ENCODE measurements at regions not wholly inside any gene's neighbourhood (a gene's known extent, or its start where the extent isn't known, plus 50 kb on each side); places are given as distances from the start of the nearest gene placed in this dataset.

- TF ChIP-seq, protein P1, sequence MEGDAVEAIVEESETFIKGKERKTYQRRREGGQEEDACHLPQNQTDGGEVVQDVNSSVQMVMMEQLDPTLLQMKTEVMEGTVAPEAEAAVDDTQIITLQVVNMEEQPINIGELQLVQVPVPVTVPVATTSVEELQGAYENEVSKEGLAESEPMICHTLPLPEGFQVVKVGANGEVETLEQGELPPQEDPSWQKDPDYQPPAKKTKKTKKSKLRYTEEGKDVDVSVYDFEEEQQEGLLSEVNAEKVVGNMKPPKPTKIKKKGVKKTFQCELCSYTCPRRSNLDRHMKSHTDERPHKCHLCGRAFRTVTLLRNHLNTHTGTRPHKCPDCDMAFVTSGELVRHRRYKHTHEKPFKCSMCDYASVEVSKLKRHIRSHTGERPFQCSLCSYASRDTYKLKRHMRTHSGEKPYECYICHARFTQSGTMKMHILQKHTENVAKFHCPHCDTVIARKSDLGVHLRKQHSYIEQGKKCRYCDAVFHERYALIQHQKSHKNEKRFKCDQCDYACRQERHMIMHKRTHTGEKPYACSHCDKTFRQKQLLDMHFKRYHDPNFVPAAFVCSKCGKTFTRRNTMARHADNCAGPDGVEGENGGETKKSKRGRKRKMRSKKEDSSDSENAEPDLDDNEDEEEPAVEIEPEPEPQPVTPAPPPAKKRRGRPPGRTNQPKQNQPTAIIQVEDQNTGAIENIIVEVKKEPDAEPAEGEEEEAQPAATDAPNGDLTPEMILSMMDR (IDR thresholded peaks at IDR 0.05 in 8 of 11, conservative IDR thresholded peaks at IDR 0.05 in 3 of 11): no peak
- TF ChIP-seq POLR2A (IDR thresholded peaks at IDR 0.05): no peak
Observed at GRCh38 chr13:68272652-68273051, 1042.5 kb upstream of the PCDH9 start.

Measured in spleen (tissue), 7 donors.